ENCODE measurements at regions not wholly inside any gene's neighbourhood (a gene's known extent, or its start where the extent isn't known, plus 50 kb on each side); places are given as distances from the start of the nearest gene placed in this dataset.

DNA sequence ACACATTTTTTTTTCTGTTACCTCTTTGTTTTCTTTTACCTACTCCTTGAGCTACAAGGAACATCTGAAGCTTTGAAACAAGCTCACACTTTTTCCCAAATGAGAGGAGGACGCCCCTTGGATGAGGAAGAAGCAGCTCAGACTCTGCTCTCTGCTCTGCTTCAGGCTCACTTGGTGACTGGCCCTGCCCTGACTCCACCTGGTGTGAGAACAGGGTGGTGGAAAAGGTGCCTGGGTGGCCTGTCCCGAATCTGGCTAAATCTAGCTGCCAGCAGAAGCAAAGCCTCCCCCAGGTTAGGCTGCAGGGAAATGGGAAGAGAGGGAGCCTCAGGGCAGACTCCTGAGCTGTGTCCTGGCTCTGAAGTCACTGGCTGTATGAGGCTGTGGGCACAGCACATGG, 68.0 kb upstream of the CEACAM8 start:
- TF ChIP-seq POLR2AphosphoS5 (IDR thresholded peaks at IDR 0.05; ENCODE audit: low read depth) (no peak), EZH2 (IDR thresholded peaks at IDR 0.05; ENCODE audit: low read depth, unreplicated experiment) (no peak), EZH2phosphoT487 (IDR thresholded peaks at IDR 0.05; ENCODE audit: unreplicated experiment) (no peak)
- TF ChIP-seq, protein P1, sequence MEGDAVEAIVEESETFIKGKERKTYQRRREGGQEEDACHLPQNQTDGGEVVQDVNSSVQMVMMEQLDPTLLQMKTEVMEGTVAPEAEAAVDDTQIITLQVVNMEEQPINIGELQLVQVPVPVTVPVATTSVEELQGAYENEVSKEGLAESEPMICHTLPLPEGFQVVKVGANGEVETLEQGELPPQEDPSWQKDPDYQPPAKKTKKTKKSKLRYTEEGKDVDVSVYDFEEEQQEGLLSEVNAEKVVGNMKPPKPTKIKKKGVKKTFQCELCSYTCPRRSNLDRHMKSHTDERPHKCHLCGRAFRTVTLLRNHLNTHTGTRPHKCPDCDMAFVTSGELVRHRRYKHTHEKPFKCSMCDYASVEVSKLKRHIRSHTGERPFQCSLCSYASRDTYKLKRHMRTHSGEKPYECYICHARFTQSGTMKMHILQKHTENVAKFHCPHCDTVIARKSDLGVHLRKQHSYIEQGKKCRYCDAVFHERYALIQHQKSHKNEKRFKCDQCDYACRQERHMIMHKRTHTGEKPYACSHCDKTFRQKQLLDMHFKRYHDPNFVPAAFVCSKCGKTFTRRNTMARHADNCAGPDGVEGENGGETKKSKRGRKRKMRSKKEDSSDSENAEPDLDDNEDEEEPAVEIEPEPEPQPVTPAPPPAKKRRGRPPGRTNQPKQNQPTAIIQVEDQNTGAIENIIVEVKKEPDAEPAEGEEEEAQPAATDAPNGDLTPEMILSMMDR (conservative IDR thresholded peaks at IDR 0.05; ENCODE audit: low read depth in 2 of 2) = no peak
